Fibroblast of lung (primary cell): ENCODE measurements at regions not wholly inside any gene's neighbourhood (a gene's known extent, or its start where the extent isn't known, plus 50 kb on each side); places are given as distances from the start of the nearest gene placed in this dataset.

Experiments
- CTCF ChIP-seq, 2 donors: IDR thresholded peaks in 1 of 2; conservative IDR thresholded peaks in 1 of 2; 1 replicate in 1 of 2; 2 replicates in 1 of 2; pipeline ENCODE4 v1.5.1; 2011 to 2012; ENCODE audit warnings: low read length in 2 of 2, control low read depth in 1 of 2, inconsistent platforms in 1 of 2, low read depth in 1 of 2, mild to moderate bottlenecking in 1 of 2
- EZH2 ChIP-seq: IDR thresholded peaks from 2 replicates; pipeline ENCODE4 v1.5.1; 2012; ENCODE audit warnings: low read length, control low read depth, mild to moderate bottlenecking; ENCODE audit errors: missing control alignments

DNA sequence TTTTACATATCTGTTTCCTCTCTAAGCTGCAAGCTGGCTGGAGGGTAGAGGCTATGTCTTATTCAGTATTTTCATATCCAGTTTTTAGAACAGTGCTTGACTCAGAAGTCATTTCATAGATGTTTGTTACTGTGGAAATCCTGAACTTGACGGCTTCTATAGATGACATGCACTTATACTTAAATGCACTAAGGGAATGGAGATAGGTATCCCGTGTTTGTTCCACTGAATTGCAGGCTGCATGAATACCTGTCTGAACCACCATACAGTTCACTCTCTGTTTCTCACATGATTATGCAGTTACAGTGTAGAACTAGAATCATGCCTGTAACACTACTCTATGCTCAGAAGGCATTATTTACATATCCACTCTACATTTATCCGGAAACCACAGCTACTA lies 417.1 kb downstream of the MTX2 start:
- TF ChIP-seq CTCF (conservative IDR thresholded peaks at IDR 0.05 in 1 of 2, IDR thresholded peaks at IDR 0.05 in 1 of 2; ENCODE audit: low read depth in 1 of 2, low read length in 2 of 2) (no peak), EZH2 (no peak)
